WTC11 (cell line): ENCODE measurements at regions not wholly inside any gene's neighbourhood (a gene's known extent, or its start where the extent isn't known, plus 50 kb on each side); places are given as distances from the start of the nearest gene placed in this dataset.

Experiments
- ATAC-seq: fragments of 200-7000 bp; cut with Tn5 transposase; 2 replicates; pipeline ENCODE4 v1.10.0; 2021; ENCODE audit warnings: mild to moderate bottlenecking, moderate library complexity
- CTCF ChIA-PET: fragments of 300-600 bp; sonication (Branson Sonifier 250); formaldehyde crosslinking; loops from one replicate; lab custom pipeline; 2021; ENCODE audit warnings: antibody characterized with exemption; lab: Charles Lee
- POLR2A ChIA-PET: fragments of 350-600 bp; sonication (Branson Sonifier 250); formaldehyde crosslinking; loops from one replicate; lab custom pipeline; 2021; ENCODE audit warnings: antibody characterized with exemption; lab: Charles Lee
- DNase-seq: peaks from one replicate; pipeline ENCODE4 v3.0.0; 2021; ENCODE audit warnings: low spot score
- H3K27ac Mint-ChIP-seq: 2 replicates; pipeline ENCODE4 v1.8.0; 2021; ENCODE audit warnings: mixed read lengths
- H3K27me3 Mint-ChIP-seq: 2 replicates; pipeline ENCODE4 v1.8.0; 2021; ENCODE audit warnings: low read depth, mild to moderate bottlenecking, moderate library complexity, mixed read lengths
- H3K36me3 Mint-ChIP-seq: 2 replicates; pipeline ENCODE4 v1.8.0; 2021; ENCODE audit warnings: mixed read lengths
- H3K4me1 Mint-ChIP-seq: 2 replicates; pipeline ENCODE4 v1.8.0; 2022; ENCODE audit warnings: mixed read lengths
- H3K4me3 Mint-ChIP-seq: 2 replicates; pipeline ENCODE4 v1.8.0; 2021; ENCODE audit warnings: mild to moderate bottlenecking, moderate library complexity, mixed read lengths
- H3K9me3 Mint-ChIP-seq: 2 replicates; pipeline ENCODE4 v1.8.0; 2021; ENCODE audit warnings: mixed read lengths
- AFF4 ChIP-seq: sonication (generic); formaldehyde crosslinking; IDR thresholded peaks from 2 replicates; pipeline ENCODE4 v1.8.1; 2023; ENCODE audit warnings: mild to moderate bottlenecking, missing genetic modification reagents, borderline replicate concordance
- ATF1 ChIP-seq: sonication (generic); formaldehyde crosslinking; IDR thresholded peaks from 2 replicates; pipeline ENCODE4 v1.8.1; 2023; ENCODE audit warnings: mild to moderate bottlenecking, moderate library complexity, missing genetic modification reagents
- CBFB ChIP-seq: sonication (generic); formaldehyde crosslinking; IDR thresholded peaks from 2 replicates; pipeline ENCODE4 v1.8.1; 2022; ENCODE audit warnings: mild to moderate bottlenecking, low read depth, missing genetic modification reagents
- E2F4 ChIP-seq: sonication (generic); formaldehyde crosslinking; IDR thresholded peaks from 2 replicates; pipeline ENCODE4 v1.8.1; 2022; ENCODE audit warnings: low read depth, mild to moderate bottlenecking, moderate library complexity, missing genetic modification reagents, borderline replicate concordance
- ELF4 ChIP-seq: sonication (generic); formaldehyde crosslinking; IDR thresholded peaks from 2 replicates; pipeline ENCODE4 v1.8.1; 2022; ENCODE audit warnings: low read depth, mild to moderate bottlenecking, moderate library complexity, missing genetic modification reagents
- FOXJ3 ChIP-seq: sonication (generic); formaldehyde crosslinking; IDR thresholded peaks from 2 replicates; pipeline ENCODE4 v1.9.0; 2021; ENCODE audit warnings: missing genetic modification reagents, mild to moderate bottlenecking, borderline replicate concordance
- FOXK1 ChIP-seq: sonication (generic); formaldehyde crosslinking; IDR thresholded peaks from 2 replicates; pipeline ENCODE4 v1.8.0; 2022; ENCODE audit warnings: mild to moderate bottlenecking, moderate library complexity, missing genetic modification reagents
- GABPB1 ChIP-seq: sonication (generic); formaldehyde crosslinking; IDR thresholded peaks from 2 replicates; pipeline ENCODE4 v1.8.1; 2023; ENCODE audit warnings: mild to moderate bottlenecking, missing genetic modification reagents
- HMGA2 ChIP-seq: fragments of 250-450 bp; sonication (Bioruptor Pico); IDR thresholded peaks from 2 replicates; pipeline ENCODE4 v1.4.0; 2021; ENCODE audit warnings: mild to moderate bottlenecking, moderate library complexity
- JAZF1 ChIP-seq: fragments of 250-450 bp; sonication (Bioruptor Pico); IDR thresholded peaks from 2 replicates; pipeline ENCODE4 v1.9.0; 2021; ENCODE audit warnings: moderate library complexity, mild to moderate bottlenecking, inconsistent platforms
- JUN ChIP-seq: sonication (generic); formaldehyde crosslinking; IDR thresholded peaks from 2 replicates; pipeline ENCODE4 v1.8.0; 2023; ENCODE audit warnings: mild to moderate bottlenecking, missing genetic modification reagents
- NFATC4 ChIP-seq: fragments of 250-450 bp; sonication (Bioruptor Pico); IDR thresholded peaks from 2 replicates; pipeline ENCODE4 v1.9.0; 2021; ENCODE audit warnings: mild to moderate bottlenecking
- NFE2L1 ChIP-seq: sonication (generic); formaldehyde crosslinking; IDR thresholded peaks from 2 replicates; pipeline ENCODE4 v1.8.1; 2023; ENCODE audit warnings: missing genetic modification reagents
- SMAD4 ChIP-seq: sonication (generic); formaldehyde crosslinking; IDR thresholded peaks from 2 replicates; pipeline ENCODE4 v1.8.0; 2022; ENCODE audit warnings: mild to moderate bottlenecking, missing genetic modification reagents
- TP53 ChIP-seq: sonication (generic); formaldehyde crosslinking; IDR thresholded peaks from 2 replicates; pipeline ENCODE4 v1.8.1; 2023; ENCODE audit warnings: mild to moderate bottlenecking, missing genetic modification reagents
- ZNF138 ChIP-seq: sonication (generic); formaldehyde crosslinking; conservative IDR thresholded peaks from 2 replicates; pipeline ENCODE4 v1.8.1; 2022; ENCODE audit warnings: mild to moderate bottlenecking, moderate library complexity, missing genetic modification reagents
- ZNF219 ChIP-seq: sonication (generic); formaldehyde crosslinking; IDR thresholded peaks from 2 replicates; pipeline ENCODE4 v1.8.0; 2023; ENCODE audit warnings: missing genetic modification reagents, mild to moderate bottlenecking, borderline replicate concordance
- TF ChIP-seq, protein P1 (sequence below): sonication (generic); formaldehyde crosslinking; IDR thresholded peaks from 2 replicates; pipeline ENCODE4 v1.8.0; 2023; ENCODE audit warnings: mild to moderate bottlenecking, missing genetic modification reagents
- TF ChIP-seq, protein P2 (sequence below): sonication (generic); formaldehyde crosslinking; IDR thresholded peaks from 2 replicates; pipeline ENCODE4 v1.8.0; 2023; ENCODE audit warnings: missing genetic modification reagents, mild to moderate bottlenecking, borderline replicate concordance
- TF ChIP-seq, protein P3 (sequence below): fragments of 250-450 bp; sonication (Bioruptor Pico); IDR thresholded peaks from 2 replicates; pipeline ENCODE4 v1.8.0; 2021; ENCODE audit warnings: mild to moderate bottlenecking
- TF ChIP-seq, protein P4 (sequence below): sonication (generic); formaldehyde crosslinking; IDR thresholded peaks from 2 replicates; pipeline ENCODE4 v1.8.0; 2022; ENCODE audit warnings: mild to moderate bottlenecking, missing genetic modification reagents

DNA sequence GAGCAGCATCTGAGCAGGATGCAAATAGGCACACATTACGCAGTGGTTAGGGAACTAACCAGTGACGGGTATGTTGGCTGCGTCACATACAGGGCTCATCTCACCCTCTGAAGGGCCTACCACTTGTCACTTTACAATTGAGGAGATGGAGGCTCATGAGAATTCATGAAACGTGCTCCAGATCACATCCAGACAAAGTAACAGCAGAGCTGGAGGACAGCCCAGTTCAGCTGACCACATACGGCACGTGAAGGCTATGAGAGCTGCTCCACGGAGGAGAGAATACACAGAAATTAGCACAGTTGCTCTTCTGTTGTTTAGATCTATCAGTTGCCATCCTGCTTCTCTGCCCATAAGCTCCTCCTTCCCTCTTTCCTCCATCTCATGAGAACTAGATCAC is 78.4 kb downstream of the FAM9B start:
- DNase-seq (no peak), ATAC-seq (no peak)
- H3K9me3 Mint-ChIP-seq, result no peaks in the 10 kb centered on the region
- TF ChIP-seq, protein P1, sequence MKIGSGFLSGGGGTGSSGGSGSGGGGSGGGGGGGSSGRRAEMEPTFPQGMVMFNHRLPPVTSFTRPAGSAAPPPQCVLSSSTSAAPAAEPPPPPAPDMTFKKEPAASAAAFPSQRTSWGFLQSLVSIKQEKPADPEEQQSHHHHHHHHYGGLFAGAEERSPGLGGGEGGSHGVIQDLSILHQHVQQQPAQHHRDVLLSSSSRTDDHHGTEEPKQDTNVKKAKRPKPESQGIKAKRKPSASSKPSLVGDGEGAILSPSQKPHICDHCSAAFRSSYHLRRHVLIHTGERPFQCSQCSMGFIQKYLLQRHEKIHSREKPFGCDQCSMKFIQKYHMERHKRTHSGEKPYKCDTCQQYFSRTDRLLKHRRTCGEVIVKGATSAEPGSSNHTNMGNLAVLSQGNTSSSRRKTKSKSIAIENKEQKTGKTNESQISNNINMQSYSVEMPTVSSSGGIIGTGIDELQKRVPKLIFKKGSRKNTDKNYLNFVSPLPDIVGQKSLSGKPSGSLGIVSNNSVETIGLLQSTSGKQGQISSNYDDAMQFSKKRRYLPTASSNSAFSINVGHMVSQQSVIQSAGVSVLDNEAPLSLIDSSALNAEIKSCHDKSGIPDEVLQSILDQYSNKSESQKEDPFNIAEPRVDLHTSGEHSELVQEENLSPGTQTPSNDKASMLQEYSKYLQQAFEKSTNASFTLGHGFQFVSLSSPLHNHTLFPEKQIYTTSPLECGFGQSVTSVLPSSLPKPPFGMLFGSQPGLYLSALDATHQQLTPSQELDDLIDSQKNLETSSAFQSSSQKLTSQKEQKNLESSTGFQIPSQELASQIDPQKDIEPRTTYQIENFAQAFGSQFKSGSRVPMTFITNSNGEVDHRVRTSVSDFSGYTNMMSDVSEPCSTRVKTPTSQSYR (CRISPR knock-in tag), result no peak
- TF ChIP-seq CBFB (CRISPR knock-in tag) (no peak), ATF1 (CRISPR knock-in tag) (no peak), SMAD4 (CRISPR knock-in tag) (no peak), JAZF1 (CRISPR knock-in tag) (no peak), JUN (CRISPR knock-in tag) (no peak), E2F4 (no peak), NFE2L1 (CRISPR knock-in tag) (no peak), GABPB1 (no peak), ELF4 (CRISPR knock-in tag) (no peak), FOXJ3 (no peak)
- TF ChIP-seq, protein P2, sequence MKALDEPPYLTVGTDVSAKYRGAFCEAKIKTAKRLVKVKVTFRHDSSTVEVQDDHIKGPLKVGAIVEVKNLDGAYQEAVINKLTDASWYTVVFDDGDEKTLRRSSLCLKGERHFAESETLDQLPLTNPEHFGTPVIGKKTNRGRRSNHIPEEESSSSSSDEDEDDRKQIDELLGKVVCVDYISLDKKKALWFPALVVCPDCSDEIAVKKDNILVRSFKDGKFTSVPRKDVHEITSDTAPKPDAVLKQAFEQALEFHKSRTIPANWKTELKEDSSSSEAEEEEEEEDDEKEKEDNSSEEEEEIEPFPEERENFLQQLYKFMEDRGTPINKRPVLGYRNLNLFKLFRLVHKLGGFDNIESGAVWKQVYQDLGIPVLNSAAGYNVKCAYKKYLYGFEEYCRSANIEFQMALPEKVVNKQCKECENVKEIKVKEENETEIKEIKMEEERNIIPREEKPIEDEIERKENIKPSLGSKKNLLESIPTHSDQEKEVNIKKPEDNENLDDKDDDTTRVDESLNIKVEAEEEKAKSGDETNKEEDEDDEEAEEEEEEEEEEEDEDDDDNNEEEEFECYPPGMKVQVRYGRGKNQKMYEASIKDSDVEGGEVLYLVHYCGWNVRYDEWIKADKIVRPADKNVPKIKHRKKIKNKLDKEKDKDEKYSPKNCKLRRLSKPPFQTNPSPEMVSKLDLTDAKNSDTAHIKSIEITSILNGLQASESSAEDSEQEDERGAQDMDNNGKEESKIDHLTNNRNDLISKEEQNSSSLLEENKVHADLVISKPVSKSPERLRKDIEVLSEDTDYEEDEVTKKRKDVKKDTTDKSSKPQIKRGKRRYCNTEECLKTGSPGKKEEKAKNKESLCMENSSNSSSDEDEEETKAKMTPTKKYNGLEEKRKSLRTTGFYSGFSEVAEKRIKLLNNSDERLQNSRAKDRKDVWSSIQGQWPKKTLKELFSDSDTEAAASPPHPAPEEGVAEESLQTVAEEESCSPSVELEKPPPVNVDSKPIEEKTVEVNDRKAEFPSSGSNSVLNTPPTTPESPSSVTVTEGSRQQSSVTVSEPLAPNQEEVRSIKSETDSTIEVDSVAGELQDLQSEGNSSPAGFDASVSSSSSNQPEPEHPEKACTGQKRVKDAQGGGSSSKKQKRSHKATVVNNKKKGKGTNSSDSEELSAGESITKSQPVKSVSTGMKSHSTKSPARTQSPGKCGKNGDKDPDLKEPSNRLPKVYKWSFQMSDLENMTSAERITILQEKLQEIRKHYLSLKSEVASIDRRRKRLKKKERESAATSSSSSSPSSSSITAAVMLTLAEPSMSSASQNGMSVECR (CRISPR knock-in tag), result no peak
- TF ChIP-seq, all 79 proteins: peak for 0
- H3K27ac Mint-ChIP-seq, result no peak overlapping the region
- H3K4me3 Mint-ChIP-seq, result no peak overlapping the region
- CTCF ChIA-PET, result no interaction called here
- no peaks in the 10 kb centered on the region for H3K36me3 Mint-ChIP-seq
- H3K4me1 Mint-ChIP-seq, result peaks cover 17% of the 10 kb centered on the region
- peaks cover 5% of the 10 kb centered on the region; the same call in 1 of the 2 replicates for H3K27me3 Mint-ChIP-seq
- POLR2A ChIA-PET, result no interaction called here

DNA sequence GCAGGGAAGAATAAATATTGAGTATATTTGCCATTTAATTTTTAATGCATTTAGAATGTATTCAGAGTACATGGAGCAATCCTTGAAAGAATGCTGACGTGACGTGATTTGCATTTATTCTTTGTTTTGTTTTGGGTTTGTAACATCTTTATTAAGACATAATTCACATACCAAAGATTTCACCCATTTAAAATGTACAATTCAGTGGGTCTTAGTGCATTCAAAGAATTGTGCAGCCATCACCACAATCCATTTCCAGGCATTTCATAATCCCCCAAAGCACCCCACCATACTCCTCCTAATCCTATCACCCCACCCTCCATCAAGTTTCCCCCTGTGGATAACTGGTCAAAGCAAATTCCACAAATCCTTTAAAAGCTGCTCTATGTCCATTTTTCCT is 87.4 kb downstream of the FAM9B start:
- Mint-ChIP-seq H3K9me3 (no peaks in the 10 kb centered on the region), H3K27me3 (no peaks in the 10 kb centered on the region; the same call in 1 of the 2 replicates), H3K4me1 (no peaks in the 10 kb centered on the region), H3K36me3 (no peaks in the 10 kb centered on the region), H3K27ac (no peak overlapping the region), H3K4me3 (no peak overlapping the region)
- no peak for ATAC-seq
- ChIA-PET POLR2A (no interaction called here), CTCF (no interaction called here)
- TF ChIP-seq ZNF138 (CRISPR knock-in tag), result no peak
- TF ChIP-seq, all 79 proteins: peak for 0
- no peak for DNase-seq

GRCh38 chrX:8939322-8939721 is 94.6 kb downstream of the FAM9B start:
- ATAC-seq (no peak), DNase-seq (no peak)
- Mint-ChIP-seq H3K36me3 (no peaks in the 10 kb centered on the region), H3K27me3 (no peaks in the 10 kb centered on the region; the same call in 1 of the 2 replicates), H3K4me3 (no peak overlapping the region), H3K27ac (no peak overlapping the region), H3K9me3 (peaks cover 18% of the 10 kb centered on the region), H3K4me1 (no peaks in the 10 kb centered on the region)
- POLR2A ChIA-PET, result no interaction called here
- CTCF ChIA-PET, result no interaction called here
- TF ChIP-seq TP53 (CRISPR knock-in tag), result no peak
- TF ChIP-seq, protein P3, sequence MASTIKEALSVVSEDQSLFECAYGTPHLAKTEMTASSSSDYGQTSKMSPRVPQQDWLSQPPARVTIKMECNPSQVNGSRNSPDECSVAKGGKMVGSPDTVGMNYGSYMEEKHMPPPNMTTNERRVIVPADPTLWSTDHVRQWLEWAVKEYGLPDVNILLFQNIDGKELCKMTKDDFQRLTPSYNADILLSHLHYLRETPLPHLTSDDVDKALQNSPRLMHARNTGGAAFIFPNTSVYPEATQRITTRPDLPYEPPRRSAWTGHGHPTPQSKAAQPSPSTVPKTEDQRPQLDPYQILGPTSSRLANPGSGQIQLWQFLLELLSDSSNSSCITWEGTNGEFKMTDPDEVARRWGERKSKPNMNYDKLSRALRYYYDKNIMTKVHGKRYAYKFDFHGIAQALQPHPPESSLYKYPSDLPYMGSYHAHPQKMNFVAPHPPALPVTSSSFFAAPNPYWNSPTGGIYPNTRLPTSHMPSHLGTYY (CRISPR knock-in tag), result no peak
- TF ChIP-seq, protein P4, sequence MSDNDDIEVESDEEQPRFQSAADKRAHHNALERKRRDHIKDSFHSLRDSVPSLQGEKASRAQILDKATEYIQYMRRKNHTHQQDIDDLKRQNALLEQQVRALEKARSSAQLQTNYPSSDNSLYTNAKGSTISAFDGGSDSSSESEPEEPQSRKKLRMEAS, result no peak
- TF ChIP-seq HMGA2 (CRISPR knock-in tag), result no peak
- TF ChIP-seq NFATC4 (CRISPR knock-in tag), result no peak
- TF ChIP-seq AFF4, result no peak
- no peak for TF ChIP-seq FOXK1 (CRISPR knock-in tag)
- no peak for TF ChIP-seq ZNF219
